Skeletal muscle cell (primary cell): ENCODE measurements at regions not wholly inside any gene's neighbourhood (a gene's known extent, or its start where the extent isn't known, plus 50 kb on each side); places are given as distances from the start of the nearest gene placed in this dataset.

Source experiments
- DNase-seq: peaks from one replicate; pipeline ENCODE4 v3.0.0-alpha.2; 2010; ENCODE audit warnings: low read depth
- H3K4me3 ChIP-seq: 2 replicates; pipeline ENCODE4 v1.5.1; 2011; ENCODE audit warnings: low read depth, mild to moderate bottlenecking, control low read depth, low read length, moderate library complexity

DNA sequence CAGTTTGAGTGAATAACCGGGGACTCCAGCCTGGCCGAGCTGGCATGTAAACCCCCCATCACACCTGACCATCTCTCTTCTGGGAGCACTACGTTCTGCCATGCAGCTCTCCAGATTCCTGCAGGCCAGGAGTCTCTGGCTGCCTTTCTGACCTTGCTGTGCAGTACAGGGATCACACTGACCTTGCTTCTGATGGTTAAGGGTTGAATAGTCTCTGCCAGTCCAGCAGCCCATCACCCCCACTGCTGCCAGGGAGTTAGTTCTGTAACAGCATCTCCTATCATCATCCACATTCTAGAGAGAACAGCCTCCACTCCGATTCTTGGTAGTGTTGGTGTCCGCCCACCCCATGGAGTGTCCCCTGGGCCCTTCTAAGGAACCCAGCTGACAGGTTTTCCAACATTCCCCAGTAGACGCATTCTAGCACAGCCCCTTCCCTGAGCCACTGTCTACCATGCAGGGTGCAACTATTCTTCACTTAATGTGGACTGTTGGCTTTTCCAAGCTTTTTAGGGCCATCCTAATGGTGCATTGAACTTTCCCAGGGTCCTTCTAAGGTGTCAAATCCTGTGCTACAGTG lies 109.8 kb downstream of the RIPK4 start:
- DNase-seq: no peak

DNA sequence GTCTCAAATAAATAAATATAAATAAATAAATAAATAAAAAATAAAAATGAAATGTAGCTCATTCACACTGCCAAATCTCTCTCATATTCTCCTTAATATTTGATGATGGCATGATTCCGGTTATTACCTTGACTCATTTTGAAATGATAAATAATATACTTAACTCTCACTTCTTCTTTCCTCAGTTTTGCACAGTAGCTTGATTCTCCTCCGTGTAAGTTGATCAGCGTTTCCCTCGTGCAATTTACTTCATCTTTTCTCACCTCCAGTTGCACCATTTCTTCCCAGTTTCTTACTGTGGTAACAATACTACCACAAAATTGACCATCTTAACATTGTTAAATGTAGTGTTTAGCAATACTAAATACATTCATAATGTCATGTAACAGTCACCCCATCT lies 111.6 kb downstream of the RIPK4 start:
- DNase-seq: no peak
- no peak overlapping the region for H3K4me3 ChIP-seq

More for the DNA sequence above, 109.8 kb downstream of the RIPK4 start:
- no peak overlapping the region for H3K4me3 ChIP-seq

DNA sequence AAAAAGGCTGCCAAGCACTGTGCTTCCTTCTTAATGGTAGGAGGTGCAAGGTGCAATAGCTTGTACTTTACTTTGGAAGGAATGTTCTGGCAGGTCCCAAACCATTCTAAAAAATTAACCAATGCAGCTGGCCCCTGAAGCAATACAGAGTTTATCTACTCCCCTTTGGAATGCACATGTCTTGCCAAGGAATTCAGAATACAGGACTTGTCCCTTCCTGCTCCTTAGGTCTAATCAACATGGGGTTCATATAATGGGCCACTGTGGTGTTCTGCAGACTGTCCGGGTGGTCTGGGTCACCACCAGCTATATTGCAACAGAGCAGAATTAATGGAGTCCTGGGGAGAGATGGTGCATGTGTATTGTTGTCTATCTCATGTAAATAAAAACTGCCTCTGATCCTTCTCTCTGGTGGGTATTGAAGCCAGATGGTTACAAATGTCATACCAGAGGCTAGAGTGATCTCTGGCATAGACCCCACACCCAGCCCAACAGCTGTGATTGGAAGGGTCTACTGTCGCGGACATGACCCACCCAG lies 112.8 kb downstream of the RIPK4 start:
- no peak overlapping the region for H3K4me3 ChIP-seq
- no peak for DNase-seq

DNA sequence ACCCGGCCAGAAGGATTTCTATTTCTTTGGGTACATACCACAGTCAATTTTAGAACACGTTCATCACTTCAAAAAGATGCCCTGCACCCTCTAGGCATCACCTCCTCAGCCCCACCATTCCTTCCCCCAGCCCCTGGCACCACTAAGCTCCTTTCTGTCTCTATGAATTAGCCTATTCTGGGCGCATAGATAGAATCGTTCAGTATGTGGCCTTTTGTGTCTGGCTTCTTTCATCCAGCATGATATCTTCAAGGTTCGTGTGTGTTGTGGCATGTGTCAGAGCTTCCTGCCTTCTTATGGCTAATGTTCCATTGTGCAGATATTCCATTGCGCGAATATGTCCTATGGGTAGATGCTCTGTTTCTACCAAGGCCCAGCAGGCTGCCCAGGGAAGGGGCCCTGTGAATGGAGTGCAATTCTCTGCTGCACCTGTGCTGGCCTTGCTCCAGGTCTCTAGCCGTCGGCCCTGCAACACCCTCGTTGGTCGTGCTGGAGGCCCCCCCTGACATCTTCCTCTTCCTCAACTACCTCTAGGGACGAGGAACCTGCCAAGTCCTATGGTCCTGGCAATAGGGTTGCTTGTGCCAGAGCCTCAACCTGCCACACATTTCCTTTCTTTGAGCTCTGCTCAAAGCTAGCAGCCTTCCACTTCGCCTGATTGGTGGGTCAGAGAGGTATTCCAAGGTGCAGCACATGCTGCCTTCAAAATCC lies 113.5 kb downstream of the RIPK4 start:
- no peak overlapping the region for H3K4me3 ChIP-seq
- DNase-seq: no peak

DNA sequence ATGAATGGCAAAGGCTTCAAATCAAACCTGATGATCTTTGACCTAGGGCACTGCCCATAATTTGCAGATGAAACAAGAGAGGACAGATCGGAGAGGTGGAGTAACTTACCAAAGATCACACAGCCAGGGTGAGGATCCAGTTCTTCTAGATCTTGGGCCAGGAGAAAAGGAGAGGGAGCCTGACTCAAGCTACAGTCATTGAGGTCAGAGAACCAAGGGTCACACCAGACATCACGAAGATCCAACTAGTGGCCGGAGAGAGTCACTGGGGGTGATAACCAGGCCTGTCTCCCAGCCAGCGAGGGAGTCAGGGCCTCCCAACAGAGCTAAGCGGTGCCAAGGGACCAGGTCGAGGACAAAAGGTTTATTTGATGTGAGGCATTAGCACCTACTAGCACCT lies 115.0 kb downstream of the RIPK4 start:
- no peak overlapping the region for H3K4me3 ChIP-seq
- DNase-seq: no peak

DNA sequence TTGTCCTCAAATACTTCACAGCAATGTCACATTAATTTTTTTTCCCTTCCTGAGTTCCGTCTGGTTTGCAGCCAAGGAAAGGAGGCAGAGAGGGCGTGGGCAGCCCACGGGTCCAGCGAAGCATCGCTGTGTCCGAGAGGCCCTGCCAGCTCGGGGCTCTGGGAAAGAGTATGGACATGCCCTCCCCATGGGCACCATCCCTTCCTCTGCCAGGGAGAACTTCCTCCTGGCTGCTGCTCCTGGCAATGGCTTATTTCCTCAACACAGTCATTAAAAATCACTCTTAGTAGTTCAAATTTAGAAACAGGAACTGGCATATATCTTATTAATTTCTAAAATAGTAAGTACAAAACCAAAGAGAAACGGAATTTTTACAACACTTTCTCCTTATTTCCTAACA lies 115.4 kb downstream of the RIPK4 start:
- no peak overlapping the region for H3K4me3 ChIP-seq
- DNase-seq: no peak

DNA sequence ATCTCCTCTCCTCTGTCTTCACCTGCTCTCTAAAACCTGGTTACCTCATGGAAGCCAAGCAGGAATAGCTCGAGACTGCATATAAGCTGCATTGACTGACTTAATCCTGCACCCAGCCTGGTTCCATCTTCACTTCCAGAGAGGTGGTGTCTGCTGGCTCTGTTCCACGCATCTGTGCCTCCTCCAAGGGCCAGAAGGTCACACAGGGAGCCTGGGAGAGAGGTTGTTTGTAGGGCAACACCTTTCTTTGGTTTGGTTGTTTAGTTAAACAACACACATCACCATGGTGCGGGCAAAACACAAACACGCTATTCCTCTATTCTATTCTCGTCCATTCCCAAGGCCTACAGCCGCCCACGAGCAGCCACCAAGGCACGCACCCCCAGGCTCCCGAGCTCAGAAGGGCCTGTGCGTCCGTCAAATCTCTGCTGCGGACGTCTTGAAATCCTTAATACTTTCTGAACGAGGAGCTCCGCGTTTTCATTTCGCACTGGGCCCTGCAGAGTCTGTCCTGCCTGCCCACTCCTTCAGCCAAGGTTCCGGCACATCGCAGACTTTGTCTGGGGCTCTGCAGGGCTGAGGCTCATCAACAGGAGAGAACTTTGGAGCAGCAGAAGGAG lies 116.2 kb downstream of the RIPK4 start:
- H3K4me3 ChIP-seq: no peak overlapping the region
- DNase-seq: no peak

DNA sequence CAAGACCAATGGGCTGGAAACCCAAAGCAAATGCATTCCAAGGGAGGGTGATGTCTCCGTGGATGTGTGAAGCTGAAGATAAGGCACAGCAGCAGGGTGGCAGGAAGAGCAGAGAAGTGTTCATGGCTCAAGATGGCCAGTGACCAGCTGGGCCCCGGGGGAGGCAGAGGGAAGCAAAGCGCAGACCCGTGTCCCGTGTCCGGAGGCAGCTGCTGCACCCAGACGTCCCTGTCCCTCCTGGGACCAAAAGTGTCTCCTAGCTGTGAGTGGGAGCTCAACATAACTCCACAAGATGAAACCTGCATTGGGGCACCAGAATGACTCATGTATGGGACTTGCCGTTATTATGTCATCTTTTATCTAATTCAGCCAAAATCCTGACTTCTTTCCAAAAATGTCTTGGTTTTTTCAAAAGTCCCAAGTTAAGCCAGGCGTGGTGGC lies 118.2 kb downstream of the RIPK4 start:
- no peak overlapping the region for H3K4me3 ChIP-seq
- DNase-seq: no peak

DNA sequence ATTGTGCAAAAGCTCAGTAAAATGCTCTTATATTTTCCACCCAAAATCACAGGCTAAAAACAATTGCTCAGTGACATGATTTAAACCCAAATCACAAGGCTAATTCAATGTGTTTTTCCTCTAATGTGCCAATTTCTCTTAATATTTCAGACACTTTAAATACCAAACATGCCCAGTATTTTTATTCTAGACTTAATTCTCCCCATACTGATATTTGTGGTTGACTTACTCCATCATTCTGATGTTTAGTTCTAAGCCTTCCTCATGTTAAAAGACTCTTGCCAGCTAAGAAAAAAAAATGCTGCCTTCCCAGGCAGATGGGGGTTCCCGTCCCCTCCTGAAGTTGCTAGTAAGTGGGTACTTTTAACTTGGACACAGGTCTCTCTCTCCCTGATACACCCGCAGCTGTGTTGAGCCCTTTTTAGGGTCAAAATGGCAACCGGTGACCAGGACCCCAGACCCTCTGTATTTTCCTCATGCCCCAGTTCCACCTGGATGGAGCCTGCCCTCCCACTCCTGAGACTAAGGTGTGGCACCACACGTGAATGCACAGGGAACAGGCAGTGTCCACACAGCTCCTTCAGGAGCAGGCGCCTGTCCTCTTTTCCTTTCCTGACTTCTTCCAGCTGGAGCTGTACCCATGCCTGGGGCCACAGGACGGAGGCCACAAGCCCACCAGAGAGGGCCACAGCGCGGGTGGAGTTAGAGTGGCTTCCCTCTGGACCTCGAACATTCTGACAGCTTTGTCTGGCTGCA lies 118.9 kb downstream of the RIPK4 start:
- H3K4me3 ChIP-seq: no peak overlapping the region
- no peak for DNase-seq

DNA sequence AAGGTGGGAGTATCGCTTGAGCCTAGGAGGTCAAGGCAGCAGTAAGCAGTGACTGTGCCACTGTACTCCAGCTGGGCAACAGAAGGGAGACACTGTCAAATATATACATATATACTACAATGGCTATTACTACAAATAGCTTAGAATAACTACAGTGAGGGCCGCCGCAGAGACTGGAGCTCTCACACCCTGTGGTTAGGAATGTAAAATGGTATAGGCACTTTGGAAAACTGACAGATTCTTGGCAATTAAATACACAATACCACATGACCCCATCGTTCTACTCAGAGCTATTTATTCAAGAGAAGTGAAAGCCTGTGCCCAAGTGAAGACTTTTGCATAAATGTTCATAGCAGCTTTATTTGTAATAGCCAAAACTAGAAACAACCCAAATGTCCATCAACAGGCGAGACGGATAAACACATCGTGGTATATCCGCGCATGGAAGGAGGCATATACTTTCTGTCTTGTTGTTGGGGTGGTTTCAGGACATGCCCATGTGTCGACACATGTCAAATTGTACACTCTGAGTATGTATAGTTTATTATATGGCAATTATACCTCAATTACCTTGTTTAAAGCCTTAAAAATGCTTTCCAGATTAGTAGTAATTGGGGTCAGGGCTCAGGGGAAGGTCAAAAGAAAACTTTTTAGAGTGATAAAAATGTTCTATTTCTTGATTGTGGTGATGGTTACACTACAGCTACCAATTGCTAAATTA lies 123.4 kb downstream of the RIPK4 start:
- DNase-seq: no peak
- H3K4me3 ChIP-seq: no peak overlapping the region

DNA sequence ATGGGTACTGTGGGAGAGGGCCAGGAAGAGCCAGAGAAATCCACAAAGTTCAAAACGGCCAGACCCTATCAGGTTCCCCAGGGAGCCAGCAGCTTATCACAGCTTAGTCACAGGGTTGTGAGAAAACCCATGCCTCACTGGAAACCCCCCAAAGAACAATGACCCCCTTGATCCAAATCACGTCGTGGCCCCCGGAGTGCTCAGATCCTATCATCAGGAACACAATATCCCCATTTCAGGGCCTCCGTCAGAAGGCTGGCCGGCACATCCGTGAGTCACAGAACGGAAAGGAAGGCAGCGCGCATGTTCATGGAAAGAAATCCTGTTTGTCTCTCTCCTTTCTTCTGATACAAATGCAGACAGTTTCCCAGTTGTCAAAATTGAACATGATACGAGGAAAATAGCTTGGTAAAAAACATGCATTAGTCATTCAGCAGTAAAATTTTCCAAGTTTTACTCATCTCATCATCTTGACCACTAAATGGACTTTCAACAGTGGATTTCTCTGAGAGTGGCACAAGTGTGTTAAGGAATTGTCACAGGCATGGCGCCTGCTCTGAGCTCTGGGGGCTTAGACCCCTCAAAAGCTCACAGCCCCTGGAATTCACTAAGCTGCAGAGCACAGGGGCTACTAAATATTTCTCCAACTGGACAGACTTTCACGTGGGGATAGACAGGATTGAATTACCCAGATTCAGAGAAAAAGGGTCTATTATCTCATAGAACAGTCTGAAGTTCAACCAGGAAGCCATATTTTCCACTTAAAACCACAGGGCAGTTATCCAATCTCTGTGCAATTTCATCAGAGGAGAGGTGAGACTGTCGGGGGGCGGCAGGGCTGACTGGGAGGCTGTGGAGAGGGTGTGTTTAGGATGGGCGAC lies 124.8 kb downstream of the RIPK4 start:
- H3K4me3 ChIP-seq: no peak overlapping the region
- DNase-seq: peak; percentile 96

DNA sequence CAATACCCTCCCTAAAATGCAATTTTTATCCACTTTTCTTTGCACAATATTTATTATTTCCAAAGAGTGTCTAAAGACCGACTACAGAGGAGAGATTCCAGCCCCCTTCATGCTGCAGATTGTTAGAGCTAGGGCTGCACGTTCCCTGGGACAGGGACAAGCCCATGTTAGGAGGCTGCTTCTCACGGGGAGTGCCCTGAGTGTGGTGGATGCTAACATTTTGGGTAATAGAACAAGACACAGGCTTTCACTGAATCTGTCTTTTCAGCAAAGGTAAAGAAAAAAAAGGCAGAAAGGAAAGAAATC lies 125.4 kb downstream of the RIPK4 start:
- H3K4me3 ChIP-seq: no peak overlapping the region
- DNase-seq: no peak

DNA sequence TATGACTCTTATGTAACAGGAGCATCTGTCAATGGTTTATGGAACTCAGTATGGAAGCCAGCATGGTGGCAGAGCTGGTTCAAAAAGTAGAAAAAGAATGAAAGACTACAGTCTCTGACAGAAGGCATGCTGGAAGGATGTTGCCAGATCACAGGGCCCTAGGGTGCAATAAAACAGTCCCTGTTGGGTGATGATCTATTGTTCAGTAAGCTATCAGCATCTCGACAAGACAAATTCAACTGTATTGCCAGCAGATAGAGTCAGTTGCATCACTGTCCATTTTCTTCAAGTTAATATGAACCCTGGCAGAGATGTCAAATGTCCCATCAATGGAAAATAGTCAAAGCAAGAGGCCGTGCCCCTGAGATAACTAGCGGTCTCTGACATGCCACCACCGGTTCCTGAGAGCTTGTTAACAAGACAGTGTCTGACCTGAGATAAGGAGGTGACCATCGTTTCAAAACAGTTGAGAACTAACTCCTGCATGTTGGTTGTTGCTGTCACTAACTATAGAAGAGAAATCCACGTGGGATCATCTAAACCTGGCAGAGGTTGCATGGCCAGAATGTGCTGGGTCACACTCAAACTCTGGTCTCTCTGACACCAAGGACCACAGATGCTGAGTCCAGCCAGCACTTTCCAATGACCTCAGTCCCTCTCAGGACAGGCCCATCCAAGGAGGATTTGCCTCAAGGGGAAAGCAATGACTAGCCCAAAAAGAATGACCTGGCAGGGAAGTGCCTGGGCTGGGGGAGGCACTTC lies 125.9 kb downstream of the RIPK4 start:
- no peak for DNase-seq

DNA sequence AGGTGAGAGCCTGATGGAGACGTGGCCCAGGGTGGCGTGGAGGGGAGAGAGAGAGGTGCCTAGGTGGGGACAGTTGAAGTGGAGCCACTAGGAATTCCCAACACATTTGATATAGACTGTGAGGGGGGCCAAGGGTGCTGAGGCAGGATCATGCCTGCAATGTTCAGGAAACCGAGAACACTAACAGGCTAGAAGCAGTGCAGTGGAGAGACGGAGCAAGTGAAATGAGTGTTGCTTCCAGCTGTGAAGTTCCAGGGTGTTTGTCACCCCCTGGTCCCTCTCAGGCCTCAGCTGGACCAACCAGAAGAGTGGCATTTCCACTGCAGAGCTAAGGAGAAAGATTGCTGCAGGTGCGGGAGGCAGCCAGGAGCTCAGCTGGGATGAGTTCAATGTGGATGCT lies 127.1 kb downstream of the RIPK4 start:
- DNase-seq: no peak
- no peak overlapping the region for H3K4me3 ChIP-seq

More for the DNA sequence above, 125.9 kb downstream of the RIPK4 start:
- H3K4me3 ChIP-seq: no peak overlapping the region

DNA sequence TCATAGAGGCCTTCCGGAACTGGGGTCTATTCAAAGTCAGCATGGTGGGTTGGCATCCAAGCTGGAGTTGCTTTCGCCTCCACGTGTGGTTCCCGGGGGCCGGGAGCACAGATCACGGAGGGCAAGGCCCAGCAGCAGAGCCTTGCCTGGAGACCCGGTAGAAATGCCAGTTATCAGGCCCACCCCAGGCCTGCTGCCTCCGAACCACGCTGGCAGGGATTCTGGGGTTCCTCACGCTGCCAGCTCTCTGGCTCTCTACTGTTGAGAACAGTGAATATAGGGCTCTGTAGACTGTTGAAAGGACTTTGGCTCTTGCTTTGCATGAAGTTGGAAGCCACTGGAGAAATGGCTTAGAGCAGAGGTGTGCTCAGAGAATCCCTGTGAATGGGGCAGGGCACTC lies 127.5 kb downstream of the RIPK4 start:
- no peak overlapping the region for H3K4me3 ChIP-seq
- DNase-seq: no peak

DNA sequence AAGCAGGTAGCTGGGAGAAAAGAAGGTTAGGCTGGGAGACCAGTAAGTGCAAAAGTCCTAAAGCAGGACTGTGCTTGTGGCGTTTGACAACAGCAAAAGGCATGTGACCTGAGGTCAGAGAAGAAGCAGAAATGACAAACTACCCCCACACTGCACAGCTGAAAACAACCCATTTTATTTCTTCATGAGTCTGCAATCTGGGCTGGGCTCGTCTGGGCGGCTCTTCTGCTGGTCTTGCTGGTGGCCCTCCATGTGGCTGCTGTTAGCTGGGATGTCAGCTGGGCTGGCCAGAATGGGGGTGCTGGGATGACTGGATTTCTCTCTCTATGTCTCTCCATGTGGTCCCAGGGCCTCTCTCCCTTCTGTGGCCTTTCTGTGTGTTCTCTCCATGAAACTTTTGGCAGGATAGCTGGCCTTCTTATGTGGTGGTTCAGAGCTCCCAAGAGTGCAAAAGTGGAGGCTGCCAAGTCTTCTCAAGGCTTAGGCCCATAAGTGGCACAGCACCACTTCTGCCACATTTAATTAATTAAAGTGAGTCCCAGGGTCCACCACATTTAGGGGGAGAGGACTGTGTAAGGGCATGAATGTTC lies 128.6 kb downstream of the RIPK4 start:
- no peak overlapping the region for H3K4me3 ChIP-seq
- no peak for DNase-seq
